SH-SY5Y (cell line): ENCODE measurements at regions not wholly inside any gene's neighbourhood (a gene's known extent, or its start where the extent isn't known, plus 50 kb on each side); places are given as distances from the start of the nearest gene placed in this dataset.

Experiments used
- GATA2 ChIP-seq: IDR thresholded peaks from 2 replicates; pipeline ENCODE4 v1.6.1; 2011; ENCODE audit warnings: mild to moderate bottlenecking, low read depth, low read length
- GATA3 ChIP-seq: IDR thresholded peaks from 2 replicates; pipeline ENCODE4 v1.6.1; 2011; ENCODE audit warnings: low read depth, mild to moderate bottlenecking, low read length, moderate library complexity

DNA sequence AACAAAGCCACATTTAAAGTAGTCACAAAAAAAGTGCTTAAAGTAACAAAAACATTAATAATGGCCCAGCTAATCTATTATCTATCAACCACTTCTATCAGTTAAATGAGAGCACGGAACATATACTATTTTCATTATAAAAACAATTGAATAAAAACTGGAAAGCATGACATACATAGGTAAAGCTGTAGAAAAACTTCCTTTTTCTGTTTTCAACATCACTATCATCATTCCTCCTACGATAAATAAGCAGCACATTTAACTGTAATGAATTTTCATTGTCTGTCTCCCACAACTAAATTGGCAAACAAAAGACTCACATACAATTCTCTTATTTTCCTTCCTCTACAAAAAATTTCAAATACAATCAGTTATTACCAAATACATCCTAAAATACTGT is 96.4 kb upstream of the DPH5 start:
- no peak for TF ChIP-seq GATA3
- no peak for TF ChIP-seq GATA2

DNA sequence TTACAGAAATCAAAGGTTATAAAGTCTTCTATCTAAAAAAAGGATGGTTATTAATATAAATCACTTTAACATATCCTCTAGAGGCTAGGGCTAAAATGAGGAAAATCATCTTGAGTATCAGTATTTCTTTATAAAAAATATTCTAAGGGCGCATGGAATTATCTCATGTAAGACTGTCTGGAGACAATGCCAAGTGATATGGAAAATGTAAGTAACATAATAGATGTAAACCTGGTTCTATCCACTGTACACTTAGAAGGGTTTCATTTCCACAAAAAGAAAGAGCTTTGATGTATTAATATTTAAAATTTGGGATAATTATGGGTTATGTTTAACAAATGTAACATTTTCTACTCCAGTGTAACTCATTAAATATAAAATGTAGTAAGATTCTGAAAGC is 95.9 kb upstream of the DPH5 start:
- TF ChIP-seq GATA2 (no peak), GATA3 (no peak)

DNA sequence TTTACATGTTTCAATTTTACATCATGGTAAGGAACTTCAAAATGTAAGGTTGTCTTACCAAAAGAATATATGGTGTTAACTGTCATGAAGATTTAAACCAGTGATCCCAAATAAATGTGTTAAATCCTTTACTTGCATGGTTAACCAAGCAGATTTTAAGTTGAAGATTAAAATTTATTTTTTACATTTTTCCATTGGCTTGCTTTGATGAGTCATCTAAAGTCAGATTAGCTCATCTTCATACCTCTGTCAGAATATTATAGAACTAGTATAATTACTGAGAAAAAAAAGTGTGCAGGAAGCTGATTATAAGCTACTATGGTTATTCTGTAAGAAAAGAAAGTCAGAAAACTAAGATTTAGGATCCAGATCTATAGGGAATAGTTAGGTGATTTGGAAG is 95.3 kb upstream of the DPH5 start:
- TF ChIP-seq GATA3 = no peak
- no peak for TF ChIP-seq GATA2

DNA sequence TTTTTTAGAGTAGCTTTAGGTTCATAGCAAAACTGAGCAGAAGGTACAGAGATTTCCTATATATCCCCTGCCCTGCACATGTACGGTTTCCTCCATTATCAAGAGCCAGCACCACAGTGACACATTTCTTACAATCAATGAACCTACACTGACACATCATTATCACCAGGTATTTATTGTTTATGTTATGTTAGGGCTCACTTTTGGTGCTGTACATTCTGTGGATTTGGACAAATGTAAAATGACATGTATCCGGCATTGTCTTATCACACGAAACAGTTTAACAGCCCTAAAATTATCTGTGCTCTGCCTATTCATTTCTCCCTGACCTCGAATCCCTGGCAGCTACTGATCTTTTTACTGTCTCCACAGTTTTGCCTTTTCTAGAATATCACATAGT is 93.7 kb upstream of the DPH5 start:
- TF ChIP-seq GATA2 = no peak
- no peak for TF ChIP-seq GATA3

DNA sequence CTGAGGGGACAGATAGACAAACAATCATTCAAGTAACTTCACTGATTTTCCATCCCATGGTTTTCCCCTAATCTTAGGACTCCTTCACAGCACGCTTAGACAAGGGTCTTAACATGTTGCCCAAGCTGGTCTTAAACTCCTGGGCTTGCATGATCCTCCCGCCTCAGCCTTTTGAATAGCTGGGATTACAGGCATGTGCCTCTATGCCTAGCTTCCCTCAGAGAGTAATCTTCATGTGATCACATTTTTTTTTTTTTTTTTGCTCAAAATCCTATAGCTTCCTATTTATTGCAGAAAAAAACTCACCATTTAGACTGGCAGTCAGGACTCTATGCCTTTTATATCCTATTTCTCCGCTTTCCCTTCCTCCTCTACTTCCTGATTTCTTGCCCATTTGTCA is 90.4 kb upstream of the DPH5 start:
- no peak for TF ChIP-seq GATA3
- no peak for TF ChIP-seq GATA2

DNA sequence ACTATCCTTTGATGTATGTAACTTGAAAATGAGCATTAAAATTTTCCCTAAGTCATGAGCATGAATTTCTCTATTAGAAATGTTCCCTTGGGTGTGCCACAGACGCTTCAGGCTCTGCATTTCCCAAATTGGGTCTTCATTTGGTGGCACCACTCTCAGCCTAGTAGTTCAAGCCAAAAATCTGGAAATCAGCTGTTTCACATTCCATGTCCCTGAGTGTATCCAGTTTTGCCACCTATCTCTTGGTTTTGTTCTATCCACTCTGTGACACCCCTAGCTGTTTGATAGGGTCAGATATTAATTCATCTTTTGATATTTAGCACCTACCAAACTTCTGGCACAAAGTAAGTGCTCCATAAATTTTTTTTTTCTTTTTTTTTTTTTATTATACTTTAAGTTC is 89.5 kb upstream of the DPH5 start:
- no peak for TF ChIP-seq GATA2
- no peak for TF ChIP-seq GATA3

DNA sequence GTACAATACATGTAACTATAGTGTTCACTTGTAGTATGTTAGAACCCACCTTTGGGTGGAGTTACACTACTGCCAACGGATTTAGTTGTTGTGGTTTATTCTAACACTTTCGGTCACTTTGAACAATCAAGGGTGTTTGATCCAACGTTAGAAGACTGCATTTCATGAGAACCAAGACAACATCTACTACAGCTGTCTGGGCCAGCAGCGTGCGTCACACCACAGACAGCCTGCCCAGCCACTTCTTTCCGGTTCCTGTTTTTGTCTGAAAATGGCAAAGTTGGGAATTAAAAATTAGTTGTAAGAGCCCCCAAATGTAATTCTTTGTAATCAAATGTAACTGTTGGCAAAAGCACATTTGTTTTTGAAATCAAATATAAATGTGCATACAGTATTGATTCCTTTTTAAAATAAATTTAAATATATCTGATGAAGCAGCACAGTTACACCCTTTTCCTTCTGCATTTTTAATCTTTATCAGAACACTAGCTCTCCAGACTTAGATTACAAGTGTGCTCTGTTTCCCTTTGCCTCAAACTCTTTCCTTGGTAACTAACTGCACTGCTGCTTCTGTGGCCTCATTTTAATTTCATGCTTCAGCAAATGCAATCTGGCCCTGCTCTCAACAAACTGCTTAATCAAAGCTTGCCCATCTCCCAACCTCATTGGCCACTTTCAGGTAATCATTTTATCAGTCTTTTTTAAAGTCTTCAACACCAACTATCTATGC is 86.6 kb upstream of the DPH5 start:
- TF ChIP-seq GATA2 (no peak), GATA3 (no peak)

DNA sequence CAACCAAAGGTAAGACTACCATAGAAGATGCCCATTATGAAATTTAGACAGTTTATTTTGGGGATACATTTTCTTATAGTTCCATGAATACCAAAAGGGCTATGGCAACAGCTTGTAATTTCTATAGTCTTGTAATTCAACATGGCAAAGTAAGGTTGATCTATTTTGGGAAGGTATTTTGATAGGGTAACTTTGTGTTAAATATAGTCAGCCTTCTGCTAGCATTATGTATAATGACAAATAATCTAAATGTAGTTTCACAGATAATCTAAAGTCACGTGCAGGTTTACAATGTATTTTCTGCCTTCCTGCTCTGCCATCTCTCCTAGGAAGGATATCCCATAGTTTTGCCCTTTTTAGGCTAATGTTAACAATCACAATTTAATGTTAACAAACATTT is 85.9 kb upstream of the DPH5 start:
- no peak for TF ChIP-seq GATA2
- TF ChIP-seq GATA3 = no peak

DNA sequence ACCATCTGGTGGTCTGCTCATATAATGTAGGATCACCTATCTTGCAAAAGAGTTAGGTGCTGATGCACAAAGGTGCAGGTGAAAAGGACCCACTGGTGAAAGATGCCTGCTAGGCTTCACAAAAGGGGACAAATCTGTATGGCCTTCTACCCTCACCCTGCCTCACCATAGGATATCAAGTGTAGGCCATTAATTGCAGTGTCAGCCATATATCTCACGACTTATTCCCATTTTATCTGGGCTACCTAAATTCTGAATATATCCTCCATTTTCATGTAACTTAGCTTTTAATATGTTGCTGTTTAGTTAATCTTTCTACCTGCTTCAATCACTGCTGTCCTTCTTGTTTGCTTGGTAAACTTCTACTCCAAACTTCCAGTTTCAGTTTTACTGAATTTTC is 84.2 kb upstream of the DPH5 start:
- TF ChIP-seq GATA3 = no peak
- TF ChIP-seq GATA2 = no peak

DNA sequence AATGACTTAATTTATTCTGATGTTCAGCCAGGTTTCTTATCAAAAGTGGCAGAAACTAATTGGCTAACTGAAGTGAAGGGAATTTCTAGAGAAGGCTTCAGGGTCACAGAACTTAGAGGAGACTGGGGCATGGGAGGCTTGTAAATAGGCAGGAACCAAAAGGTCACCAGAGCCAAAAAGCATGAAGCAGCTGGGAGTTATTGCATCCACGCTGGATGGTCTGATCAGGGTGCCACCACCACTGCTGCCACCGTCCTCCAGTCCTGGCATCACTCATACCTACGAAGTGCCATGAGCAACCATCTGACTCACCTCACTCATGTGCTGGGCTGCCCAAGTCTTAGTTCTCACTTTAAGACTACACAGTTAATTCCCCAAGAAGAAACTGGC is 82.5 kb upstream of the DPH5 start:
- TF ChIP-seq GATA2 (no peak), GATA3 (no peak)

DNA sequence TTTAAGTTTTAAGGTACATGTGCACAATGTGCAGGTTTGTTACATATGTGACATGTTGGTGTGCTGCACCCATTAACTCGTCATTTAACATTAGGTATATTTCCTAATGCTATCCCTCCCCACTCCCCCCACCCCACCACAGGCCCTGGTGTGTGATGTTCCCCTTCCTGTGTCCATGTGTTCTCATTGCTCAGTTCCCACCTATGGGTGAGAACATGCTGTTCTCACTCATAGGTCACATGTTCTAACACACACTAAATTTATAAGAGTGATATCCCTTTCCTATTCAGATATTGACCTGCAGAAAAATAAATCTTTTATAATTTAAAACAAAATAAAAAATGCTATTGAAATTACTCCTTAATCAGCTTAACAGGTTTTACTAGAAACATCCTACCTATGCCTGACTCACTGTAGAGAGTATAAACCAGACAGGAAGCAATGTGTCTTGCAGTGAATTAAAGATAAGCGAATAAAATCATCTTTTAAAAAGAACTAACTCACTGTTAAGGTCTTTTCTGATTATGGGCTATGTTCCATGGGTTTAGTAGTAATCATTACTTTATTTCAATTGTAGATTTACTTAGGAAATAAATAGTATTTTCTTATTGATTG is 82.0 kb upstream of the DPH5 start:
- TF ChIP-seq GATA3 = no peak
- TF ChIP-seq GATA2 = no peak

DNA sequence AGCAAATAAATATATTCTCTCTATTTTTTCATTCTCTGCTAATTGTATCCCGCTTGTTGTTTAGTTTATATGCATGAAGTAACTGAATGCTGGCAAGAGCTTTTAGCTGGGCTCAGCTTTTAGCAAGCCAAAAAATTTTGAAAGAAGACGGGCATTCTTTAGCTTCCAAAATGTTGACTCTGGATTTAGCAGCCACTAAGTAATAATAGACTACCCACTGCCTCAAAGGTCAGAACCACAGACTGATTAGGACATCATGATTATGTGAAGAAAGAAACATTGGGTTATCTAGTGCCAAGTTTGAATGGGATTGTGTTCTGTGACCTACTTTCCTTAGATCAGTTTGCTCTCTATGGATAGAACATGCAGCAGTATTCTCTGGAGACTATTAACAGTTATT is 80.3 kb upstream of the DPH5 start:
- TF ChIP-seq GATA3 = no peak

DNA sequence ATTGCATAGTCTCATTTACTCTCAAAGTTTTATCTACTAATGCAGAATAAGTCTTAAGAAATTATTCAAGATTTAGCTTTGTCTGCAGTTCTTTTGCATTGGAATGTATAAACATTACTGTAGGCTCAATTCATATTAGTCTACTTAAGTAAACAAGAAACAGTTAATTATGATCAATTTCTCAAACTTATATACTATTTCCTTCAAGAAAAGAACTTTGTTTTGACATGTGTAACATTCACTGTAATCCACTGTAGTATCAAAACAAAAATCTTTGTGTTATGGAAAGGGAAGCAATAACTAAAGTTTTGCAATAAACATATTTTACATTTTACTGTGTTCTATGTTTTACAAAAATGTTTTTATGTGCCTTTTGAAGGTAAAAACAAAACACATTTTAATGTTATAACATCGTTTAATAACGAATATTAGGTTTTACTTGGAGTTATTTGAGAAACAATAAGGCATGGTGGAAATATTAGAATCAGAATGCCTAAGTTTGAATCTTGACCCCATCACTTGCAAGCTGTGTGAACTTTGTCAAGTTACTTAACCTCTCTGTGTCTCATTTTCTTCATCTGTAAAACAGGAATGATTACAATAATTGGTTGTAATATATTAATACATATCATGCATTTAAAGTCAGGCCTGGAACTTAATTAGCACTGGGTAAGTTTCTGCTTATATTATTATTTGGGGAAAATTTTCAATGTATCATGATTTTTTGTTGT is 77.0 kb upstream of the DPH5 start:
- TF ChIP-seq GATA3 = no peak
- TF ChIP-seq GATA2 = no peak

DNA sequence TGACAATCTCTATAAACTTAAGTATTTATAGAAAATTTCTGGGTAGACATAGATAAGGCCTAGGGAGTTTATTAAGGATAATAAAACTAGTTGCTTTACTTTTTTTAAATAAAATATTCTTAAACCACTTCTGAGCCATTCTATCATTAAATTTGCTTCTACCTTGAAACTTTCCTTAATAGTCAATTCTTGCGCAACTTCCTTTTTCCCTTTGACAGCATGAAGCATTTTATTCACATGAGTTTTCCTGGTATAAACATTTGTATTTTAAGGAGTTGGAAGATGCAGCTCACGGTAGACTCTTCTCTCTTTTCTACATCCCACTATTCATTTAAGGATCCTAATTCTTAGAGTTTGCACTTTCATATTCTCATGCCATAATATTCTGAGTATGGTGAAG is 75.8 kb upstream of the DPH5 start:
- TF ChIP-seq GATA2 (no peak), GATA3 (no peak)

DNA sequence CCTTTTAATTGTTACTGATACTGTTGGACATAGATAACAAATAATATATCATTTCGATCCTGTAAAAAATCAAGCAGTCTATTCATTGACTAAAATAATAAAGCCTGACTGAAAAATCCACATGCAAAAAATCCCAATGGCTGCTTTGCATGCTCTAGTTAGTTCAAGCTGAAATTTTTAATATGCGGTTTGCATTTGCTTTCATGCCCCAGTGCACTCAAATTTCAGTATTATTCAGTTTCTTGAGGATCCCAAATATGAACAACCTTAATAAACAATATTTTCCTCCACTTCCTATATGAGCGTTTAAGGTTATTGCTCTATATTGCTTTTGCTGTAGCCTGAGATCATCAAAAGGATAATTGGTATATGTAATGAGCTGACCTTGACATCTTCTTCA is 75.1 kb upstream of the DPH5 start:
- TF ChIP-seq GATA3 = no peak
- TF ChIP-seq GATA2 = no peak

DNA sequence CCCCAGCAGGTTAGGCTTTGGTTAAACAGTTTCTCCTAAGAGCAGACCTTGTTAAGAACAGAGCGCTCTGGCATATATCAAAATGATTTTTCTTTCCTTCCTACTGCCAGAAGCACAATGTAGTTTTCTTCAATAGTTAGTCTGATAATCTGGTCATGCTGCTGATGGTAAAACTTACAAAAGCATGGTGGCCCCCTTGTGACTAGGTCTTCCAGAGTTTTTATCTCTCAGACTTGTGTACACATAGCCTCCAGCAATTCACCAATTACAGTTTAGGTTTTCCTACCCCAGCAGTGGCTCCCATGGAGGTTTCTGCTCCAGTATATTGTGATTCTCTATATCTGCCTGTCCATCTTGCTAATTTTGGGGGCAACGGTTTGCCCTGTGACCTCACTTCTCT is 73.3 kb upstream of the DPH5 start:
- no peak for TF ChIP-seq GATA2
- no peak for TF ChIP-seq GATA3
